ENCODE measurements at regions not wholly inside any gene's neighbourhood (a gene's known extent, or its start where the extent isn't known, plus 50 kb on each side); places are given as distances from the start of the nearest gene placed in this dataset.

DNA sequence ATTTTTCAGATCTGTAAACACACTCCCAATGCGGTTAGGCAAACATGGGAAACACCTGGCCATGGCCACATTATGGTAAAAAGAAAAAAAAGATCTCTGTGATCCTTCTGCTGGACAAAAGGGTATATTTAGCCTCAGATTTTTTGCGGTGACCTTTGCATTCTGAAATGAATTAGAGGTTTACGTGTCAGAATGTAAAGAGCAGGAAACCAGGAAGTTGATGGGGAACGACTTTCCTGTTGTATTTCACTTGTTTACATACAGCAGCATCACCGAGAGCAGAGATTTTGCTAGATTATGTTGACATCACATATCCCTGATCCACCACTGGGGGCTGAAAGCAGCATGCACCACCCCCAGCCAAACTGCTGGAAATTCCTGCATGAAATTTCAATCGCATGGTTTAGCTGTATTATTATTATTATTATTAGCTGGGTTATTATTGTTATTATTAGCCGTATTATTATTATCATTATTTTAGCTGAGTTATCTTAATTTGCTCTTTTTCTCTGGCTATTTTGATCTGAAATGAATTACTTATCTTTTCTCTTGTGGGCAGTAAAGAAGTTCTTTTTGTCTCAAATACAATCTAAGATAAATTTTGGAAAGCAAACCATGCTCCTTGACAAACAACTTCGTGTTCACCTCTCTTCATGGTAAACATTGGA lies 189.4 kb downstream of the ZFP64 start:
- TF ChIP-seq TARDBP (IDR thresholded peaks at IDR 0.05) (no peak), ZNF384 (IDR thresholded peaks at IDR 0.05) (no peak), SP1 (IDR thresholded peaks at IDR 0.05) (no peak), SUZ12 (IDR thresholded peaks at IDR 0.05) (no peak)
